ENCODE measurements at regions not wholly inside any gene's neighbourhood (a gene's known extent, or its start where the extent isn't known, plus 50 kb on each side); places are given as distances from the start of the nearest gene placed in this dataset.
"Not testable (repeated sequence)": the region's sequence is repeated elsewhere in the genome, so short reads cannot be mapped to it uniquely, and the experiment has no call there.

- DNase-seq (ENCODE audit: low spot score) = no peak
Measured at GRCh38 chr10:8617792-8618191, 563.3 kb downstream of the GATA3 start.

GRCh38 chr10:8618834-8619233 is 564.3 kb downstream of the GATA3 start:
- DNase-seq (ENCODE audit: low spot score) = no peak

GRCh38 chr10:8628351-8628750 is 573.9 kb downstream of the GATA3 start:
- no peak for DNase-seq (ENCODE audit: low spot score)

GRCh38 chr10:8633909-8634308 is 579.4 kb downstream of the GATA3 start:
- no peak for DNase-seq (ENCODE audit: low spot score)

GRCh38 chr10:8636371-8636770 is 581.9 kb downstream of the GATA3 start:
- no peak for DNase-seq (ENCODE audit: low spot score)

GRCh38 chr10:8637640-8638039 is 583.2 kb downstream of the GATA3 start:
- DNase-seq (ENCODE audit: low spot score) = no peak

GRCh38 chr10:8638088-8638672 is 583.7 kb downstream of the GATA3 start:
- DNase-seq (ENCODE audit: low spot score) = no peak

GRCh38 chr10:8639486-8640185 is 585.1 kb downstream of the GATA3 start:
- no peak for DNase-seq (ENCODE audit: low spot score)

GRCh38 chr10:8640301-8640700 is 585.8 kb downstream of the GATA3 start:
- no peak for DNase-seq (ENCODE audit: low spot score)

- DNase-seq (ENCODE audit: low spot score) = no peak
Measured at GRCh38 chr10:8640878-8641277, 586.4 kb downstream of the GATA3 start.

- DNase-seq (ENCODE audit: low spot score) = no peak
Measured at GRCh38 chr10:8656261-8656660, 601.8 kb downstream of the GATA3 start.

- DNase-seq (ENCODE audit: low spot score) = no peak
Measured at GRCh38 chr10:8659982-8660381, 605.5 kb downstream of the GATA3 start.

- DNase-seq (ENCODE audit: low spot score) = no peak
Measured at GRCh38 chr10:8661886-8662285, 607.4 kb downstream of the GATA3 start.

- no peak for DNase-seq (ENCODE audit: low spot score)
Measured at GRCh38 chr10:8663131-8663530, 608.6 kb downstream of the GATA3 start.

- no peak for DNase-seq (ENCODE audit: low spot score)
Measured at GRCh38 chr10:8665322-8665721, 610.8 kb downstream of the GATA3 start.

- DNase-seq (ENCODE audit: low spot score) = no peak
Measured at GRCh38 chr10:8670461-8670860, 616.0 kb downstream of the GATA3 start.

- DNase-seq (ENCODE audit: low spot score) = no peak
Measured at GRCh38 chr10:8674230-8674629, 619.7 kb downstream of the GATA3 start.

GRCh38 chr10:8677642-8678041 is 623.2 kb downstream of the GATA3 start:
- no peak for DNase-seq (ENCODE audit: low spot score)

GRCh38 chr10:8684916-8685315 is 630.4 kb downstream of the GATA3 start:
- not testable (repeated sequence) for DNase-seq (ENCODE audit: low spot score)

GRCh38 chr10:8688881-8689280 is 634.4 kb downstream of the GATA3 start:
- no peak for DNase-seq (ENCODE audit: low spot score)

GRCh38 chr10:8691498-8692017 is 637.1 kb downstream of the GATA3 start:
- no peak for DNase-seq (ENCODE audit: low spot score)

GRCh38 chr10:8693635-8694034 is 639.1 kb downstream of the GATA3 start:
- DNase-seq (ENCODE audit: low spot score) = not testable (repeated sequence)

GRCh38 chr10:8696746-8697145 is 642.3 kb downstream of the GATA3 start:
- DNase-seq (ENCODE audit: low spot score) = no peak

GRCh38 chr10:8700689-8701088 is 646.2 kb downstream of the GATA3 start:
- DNase-seq (ENCODE audit: low spot score) = no peak

Data from HuH-7 (cell line).